H1 (cell line): ENCODE measurements at regions not wholly inside any gene's neighbourhood (a gene's known extent, or its start where the extent isn't known, plus 50 kb on each side); places are given as distances from the start of the nearest gene placed in this dataset.

ENCODE experiments used
- RBBP5 ChIP-seq: IDR thresholded peaks from 2 replicates; pipeline ENCODE4 v1.7.1; 2012; ENCODE audit warnings: low read depth, mild to moderate bottlenecking, inconsistent platforms, low read length, moderate library complexity, borderline replicate concordance
- SP4 ChIP-seq: IDR thresholded peaks from 2 replicates; pipeline ENCODE4 v1.6.1; 2012; ENCODE audit warnings: low read length, inconsistent platforms
- TBP ChIP-seq: IDR thresholded peaks from 2 replicates; pipeline ENCODE4 v1.6.1; 2011; ENCODE audit warnings: low read depth, low read length, improper control_type of control experiment
- TF ChIP-seq, protein P1 (sequence below): IDR thresholded peaks from 2 replicates; pipeline ENCODE4 v1.6.1; 2011; ENCODE audit warnings: low read length, improper control_type of control experiment
- TF ChIP-seq, protein P2 (sequence below): IDR thresholded peaks from 2 replicates; pipeline ENCODE4 v1.6.1; 2012; ENCODE audit warnings: low read length, inconsistent platforms

- TF ChIP-seq, protein P1, sequence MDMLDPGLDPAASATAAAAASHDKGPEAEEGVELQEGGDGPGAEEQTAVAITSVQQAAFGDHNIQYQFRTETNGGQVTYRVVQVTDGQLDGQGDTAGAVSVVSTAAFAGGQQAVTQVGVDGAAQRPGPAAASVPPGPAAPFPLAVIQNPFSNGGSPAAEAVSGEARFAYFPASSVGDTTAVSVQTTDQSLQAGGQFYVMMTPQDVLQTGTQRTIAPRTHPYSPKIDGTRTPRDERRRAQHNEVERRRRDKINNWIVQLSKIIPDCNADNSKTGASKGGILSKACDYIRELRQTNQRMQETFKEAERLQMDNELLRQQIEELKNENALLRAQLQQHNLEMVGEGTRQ = no peak
- no peak for TF ChIP-seq SP4
- TF ChIP-seq RBBP5 = no peak
- TF ChIP-seq TBP = no peak
- TF ChIP-seq, protein P2, sequence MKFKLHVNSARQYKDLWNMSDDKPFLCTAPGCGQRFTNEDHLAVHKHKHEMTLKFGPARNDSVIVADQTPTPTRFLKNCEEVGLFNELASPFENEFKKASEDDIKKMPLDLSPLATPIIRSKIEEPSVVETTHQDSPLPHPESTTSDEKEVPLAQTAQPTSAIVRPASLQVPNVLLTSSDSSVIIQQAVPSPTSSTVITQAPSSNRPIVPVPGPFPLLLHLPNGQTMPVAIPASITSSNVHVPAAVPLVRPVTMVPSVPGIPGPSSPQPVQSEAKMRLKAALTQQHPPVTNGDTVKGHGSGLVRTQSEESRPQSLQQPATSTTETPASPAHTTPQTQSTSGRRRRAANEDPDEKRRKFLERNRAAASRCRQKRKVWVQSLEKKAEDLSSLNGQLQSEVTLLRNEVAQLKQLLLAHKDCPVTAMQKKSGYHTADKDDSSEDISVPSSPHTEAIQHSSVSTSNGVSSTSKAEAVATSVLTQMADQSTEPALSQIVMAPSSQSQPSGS = no peak
Observed at GRCh38 chr1:199135901-199136300, 497.1 kb downstream of the PTPRC start (continued).
